AG10803 (cell line): ENCODE measurements at regions not wholly inside any gene's neighbourhood (a gene's known extent, or its start where the extent isn't known, plus 50 kb on each side); places are given as distances from the start of the nearest gene placed in this dataset.

Experiments
- DNase-seq: peaks from one replicate; pipeline ENCODE4 v3.0.0; 2010; ENCODE audit warnings: low read depth
- H3K4me3 ChIP-seq: 2 replicates; pipeline ENCODE4 v1.5.1; 2011; ENCODE audit warnings: mild to moderate bottlenecking, low read length, control low read depth
- CTCF ChIP-seq: conservative IDR thresholded peaks from 2 replicates; pipeline ENCODE4 v1.5.1; 2011; ENCODE audit warnings: mild to moderate bottlenecking, low read length, control low read depth, inconsistent platforms

- DNase-seq, result no peak
- TF ChIP-seq CTCF, result no peak
- H3K4me3 ChIP-seq, result no peak overlapping the region
Observed at GRCh38 chr17:36736201-36737156, 135.1 kb downstream of the MRM1 start.

GRCh38 chr17:36739208-36739607, 137.8 kb downstream of the MRM1 start:
- no peak overlapping the region for H3K4me3 ChIP-seq
- DNase-seq, result no peak
- no peak for TF ChIP-seq CTCF

- no peak for DNase-seq
- H3K4me3 ChIP-seq, result no peak overlapping the region
- TF ChIP-seq CTCF, result no peak
Observed at GRCh38 chr17:36740157-36740556, 138.8 kb downstream of the MRM1 start.

- DNase-seq, result no peak
- H3K4me3 ChIP-seq, result no peak overlapping the region
- TF ChIP-seq CTCF, result no peak
Observed at GRCh38 chr17:36741019-36741902, 139.9 kb downstream of the MRM1 start.

GRCh38 chr17:36742267-36743000, 141.1 kb downstream of the MRM1 start:
- DNase-seq, result no peak
- TF ChIP-seq CTCF, result no peak
- H3K4me3 ChIP-seq, result no peak overlapping the region

- TF ChIP-seq CTCF, result no peak
- DNase-seq, result no peak
- H3K4me3 ChIP-seq, result no peak overlapping the region
Observed at GRCh38 chr17:36743130-36743529, 141.7 kb downstream of the MRM1 start.
